ENCODE measurements at regions not wholly inside any gene's neighbourhood (a gene's known extent, or its start where the extent isn't known, plus 50 kb on each side); places are given as distances from the start of the nearest gene placed in this dataset.
A peak's percentile ranks its signal among the peaks of the same experiment; 100 is the strongest.

DNA sequence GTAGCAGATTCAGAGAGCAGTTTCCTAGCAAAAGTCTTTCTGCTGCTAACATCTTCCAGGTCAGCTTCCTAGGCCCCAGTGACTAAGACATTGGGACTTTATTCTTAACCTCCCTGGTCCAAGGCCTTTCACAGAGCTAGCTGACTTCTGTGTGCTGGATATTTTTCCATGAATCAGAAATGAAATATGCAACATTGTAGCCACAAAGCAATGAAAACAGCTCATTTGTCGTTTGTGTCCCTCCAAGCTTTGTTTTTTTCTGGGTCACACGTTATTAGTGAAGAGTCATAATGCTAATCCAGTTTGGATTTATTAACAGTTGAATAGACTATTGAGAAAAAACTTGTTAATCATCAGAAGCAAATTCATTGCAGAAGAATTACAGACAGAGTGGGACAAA lies 82.4 kb downstream of the ARF6 start:
- Histone ChIP-seq H3K27ac (peak overlapping the region; percentile 12 to 84 (median 71)), H3K27me3 (no peaks in the 10 kb centered on the region), H3K36me3 (no peaks in the 10 kb centered on the region), H3K9me3 (no peaks in the 10 kb centered on the region), H3K4me1 (peaks cover 12 to 53% (median 35%) of the 10 kb centered on the region in 4 donors), H3K4me3 (no peak overlapping the region)
- peak in 1 of 3 donors; percentile 51 for DNase-seq
- TF ChIP-seq POLR2A (IDR thresholded peaks at IDR 0.05), result no peak
- TF ChIP-seq, protein P1, sequence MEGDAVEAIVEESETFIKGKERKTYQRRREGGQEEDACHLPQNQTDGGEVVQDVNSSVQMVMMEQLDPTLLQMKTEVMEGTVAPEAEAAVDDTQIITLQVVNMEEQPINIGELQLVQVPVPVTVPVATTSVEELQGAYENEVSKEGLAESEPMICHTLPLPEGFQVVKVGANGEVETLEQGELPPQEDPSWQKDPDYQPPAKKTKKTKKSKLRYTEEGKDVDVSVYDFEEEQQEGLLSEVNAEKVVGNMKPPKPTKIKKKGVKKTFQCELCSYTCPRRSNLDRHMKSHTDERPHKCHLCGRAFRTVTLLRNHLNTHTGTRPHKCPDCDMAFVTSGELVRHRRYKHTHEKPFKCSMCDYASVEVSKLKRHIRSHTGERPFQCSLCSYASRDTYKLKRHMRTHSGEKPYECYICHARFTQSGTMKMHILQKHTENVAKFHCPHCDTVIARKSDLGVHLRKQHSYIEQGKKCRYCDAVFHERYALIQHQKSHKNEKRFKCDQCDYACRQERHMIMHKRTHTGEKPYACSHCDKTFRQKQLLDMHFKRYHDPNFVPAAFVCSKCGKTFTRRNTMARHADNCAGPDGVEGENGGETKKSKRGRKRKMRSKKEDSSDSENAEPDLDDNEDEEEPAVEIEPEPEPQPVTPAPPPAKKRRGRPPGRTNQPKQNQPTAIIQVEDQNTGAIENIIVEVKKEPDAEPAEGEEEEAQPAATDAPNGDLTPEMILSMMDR (IDR thresholded peaks at IDR 0.05), result no peak

DNA sequence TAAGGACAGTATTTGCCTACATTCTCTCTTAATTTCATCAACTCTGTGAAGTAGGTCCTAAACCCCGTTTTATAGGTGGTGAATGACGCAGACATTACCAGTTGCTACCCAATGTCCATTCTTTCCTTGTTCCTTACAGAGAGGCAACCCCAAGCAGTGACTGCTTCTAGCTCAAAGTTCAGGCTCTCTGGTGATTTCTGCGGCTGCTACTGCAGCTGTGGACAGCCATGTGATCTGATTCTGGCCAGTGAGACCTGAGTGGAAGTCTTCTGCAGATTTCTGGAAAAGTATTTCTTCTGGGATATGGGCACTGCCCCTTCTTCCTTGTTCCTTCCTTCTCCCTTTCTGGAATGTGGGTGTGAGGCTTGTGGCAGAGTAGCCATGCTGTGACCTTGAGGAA lies 82.9 kb downstream of the ARF6 start:
- Histone ChIP-seq H3K36me3 (no peaks in the 10 kb centered on the region), H3K27ac (peak overlapping the region; percentile 62 to 84 (median 80)), H3K4me3 (no peak overlapping the region), H3K27me3 (no peaks in the 10 kb centered on the region), H3K4me1 (peaks cover 12 to 47% (median 30%) of the 10 kb centered on the region in 4 donors), H3K9me3 (no peaks in the 10 kb centered on the region)
- TF ChIP-seq, protein P1 (IDR thresholded peaks at IDR 0.05), result no peak
- TF ChIP-seq POLR2A (IDR thresholded peaks at IDR 0.05), result no peak
- peak in 1 of 3 donors; percentile 75 for DNase-seq

DNA sequence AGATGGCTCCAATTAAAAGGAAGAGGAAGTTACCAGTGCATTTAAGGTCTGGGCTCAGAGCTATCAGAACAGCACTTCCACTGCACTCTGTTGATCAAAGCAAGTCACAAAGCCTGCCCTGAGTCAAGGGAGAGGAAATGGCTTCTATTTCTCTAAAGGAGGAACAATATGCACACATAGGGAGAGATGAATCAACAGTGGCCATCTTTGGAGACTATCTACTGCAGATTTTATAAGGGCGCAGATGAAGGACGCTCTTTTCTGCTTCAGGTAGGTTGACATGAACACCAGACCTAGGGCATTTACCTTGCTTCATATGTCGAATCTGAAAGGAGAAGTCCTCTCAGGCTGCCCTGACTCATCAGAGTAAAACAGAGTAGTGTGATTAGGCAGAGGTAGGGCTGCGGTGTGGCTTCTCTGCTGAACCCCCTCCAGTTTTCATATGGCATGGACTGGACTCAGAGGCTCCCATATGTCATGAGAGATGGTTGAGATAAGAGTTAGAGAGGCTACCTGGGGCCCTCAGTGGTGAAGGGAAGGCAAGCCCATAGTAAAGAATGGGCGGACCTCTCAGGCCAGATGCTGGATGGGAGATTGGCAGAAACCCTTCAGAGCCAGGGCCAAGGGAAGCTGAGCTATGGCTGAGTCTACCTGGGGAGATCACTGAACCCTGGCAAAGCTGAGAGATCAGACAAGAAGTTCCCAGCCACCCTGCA lies 84.4 kb downstream of the ARF6 start:
- peak overlapping the region; percentile 21 to 80 (median 68) for H3K27ac ChIP-seq
- H3K4me3 ChIP-seq, result peak overlapping the region in 2 of 4 donors; percentile 3 to 32
- no peaks in the 10 kb centered on the region for H3K27me3 ChIP-seq
- no peak for TF ChIP-seq POLR2A (IDR thresholded peaks at IDR 0.05)
- TF ChIP-seq, protein P1 (IDR thresholded peaks at IDR 0.05), result no peak
- DNase-seq, result peak in 2 of 3 donors; percentile 61 to 67
- no peaks in the 10 kb centered on the region for H3K36me3 ChIP-seq
- H3K4me1 ChIP-seq, result peaks cover 8 to 33% (median 17%) of the 10 kb centered on the region in 4 donors
- H3K9me3 ChIP-seq, result no peaks in the 10 kb centered on the region

DNA sequence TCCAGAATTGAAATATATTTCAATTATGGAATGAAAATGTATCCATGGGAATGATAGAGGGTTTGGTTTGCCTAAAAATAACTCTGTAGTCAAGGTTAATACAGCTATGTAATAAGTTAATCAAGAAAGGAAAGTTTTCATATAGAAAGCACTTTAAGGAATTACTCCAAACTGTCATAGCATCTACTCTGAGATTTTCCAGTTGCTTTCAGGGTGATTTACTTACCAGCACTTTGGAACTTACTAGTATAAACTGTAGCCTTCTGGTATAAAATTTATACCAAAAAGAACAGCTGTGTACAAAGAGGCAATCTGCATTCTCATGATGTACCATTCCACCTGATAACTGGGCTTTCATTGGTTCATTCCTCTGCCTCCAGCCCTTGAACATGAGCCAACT lies 87.1 kb downstream of the ARF6 start:
- Histone ChIP-seq H3K27me3 (no peaks in the 10 kb centered on the region), H3K36me3 (no peaks in the 10 kb centered on the region), H3K27ac (peak overlapping the region in 2 of 4 donors; percentile 13 to 80), H3K9me3 (no peaks in the 10 kb centered on the region), H3K4me3 (no peak overlapping the region), H3K4me1 (peaks cover 0 to 14% (median 7%) of the 10 kb centered on the region in 4 donors)
- DNase-seq, result no peak
- TF ChIP-seq, protein P1 (IDR thresholded peaks at IDR 0.05), result no peak
- TF ChIP-seq POLR2A (IDR thresholded peaks at IDR 0.05), result no peak

DNA sequence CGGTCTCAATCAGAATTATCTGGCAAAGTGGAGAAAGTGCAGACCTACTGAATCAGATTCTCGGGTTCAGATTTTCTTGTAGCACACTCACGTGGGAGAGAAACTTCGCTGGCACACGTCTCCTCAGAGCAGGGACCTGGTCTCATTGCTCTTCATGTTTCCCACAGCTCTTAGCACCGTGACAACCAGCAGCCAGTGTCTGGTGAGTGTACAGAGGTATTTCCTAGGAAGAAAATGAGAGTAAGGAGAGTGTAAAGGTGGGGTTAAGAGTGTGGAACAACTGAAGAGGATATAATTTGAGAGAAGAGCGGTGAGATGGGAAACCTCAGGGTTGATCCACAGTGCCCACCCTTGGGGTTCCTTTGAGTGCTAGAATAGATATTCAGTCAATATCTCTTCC lies 89.2 kb downstream of the ARF6 start:
- no peak for DNase-seq

More for the DNA sequence above, 89.2 kb downstream of the ARF6 start:
- Histone ChIP-seq H3K36me3 (no peaks in the 10 kb centered on the region), H3K4me1 (peaks cover 0 to 19% (median 3%) of the 10 kb centered on the region in 4 donors), H3K4me3 (no peak overlapping the region), H3K27me3 (no peaks in the 10 kb centered on the region), H3K27ac (peak overlapping the region in 1 of 4 donors; percentile 80), H3K9me3 (no peaks in the 10 kb centered on the region)
- TF ChIP-seq POLR2A (IDR thresholded peaks at IDR 0.05), result no peak
- TF ChIP-seq, protein P1 (IDR thresholded peaks at IDR 0.05), result no peak
